Fibroblast of lung (primary cell): ENCODE measurements at regions not wholly inside any gene's neighbourhood (a gene's known extent, or its start where the extent isn't known, plus 50 kb on each side); places are given as distances from the start of the nearest gene placed in this dataset.

Experiments
- EZH2 ChIP-seq: IDR thresholded peaks from 2 replicates; pipeline ENCODE4 v1.5.1; 2012; ENCODE audit warnings: low read length, control low read depth, mild to moderate bottlenecking; ENCODE audit errors: missing control alignments
- TF ChIP-seq, protein P1 (sequence below), 2 donors: IDR thresholded peaks in 1 of 2; conservative IDR thresholded peaks in 1 of 2; 1 replicate in 1 of 2; 2 replicates in 1 of 2; pipeline ENCODE4 v1.5.1; 2011 to 2012; ENCODE audit warnings: low read length in 2 of 2, control low read depth in 1 of 2, inconsistent platforms in 1 of 2, low read depth in 1 of 2, mild to moderate bottlenecking in 1 of 2

DNA sequence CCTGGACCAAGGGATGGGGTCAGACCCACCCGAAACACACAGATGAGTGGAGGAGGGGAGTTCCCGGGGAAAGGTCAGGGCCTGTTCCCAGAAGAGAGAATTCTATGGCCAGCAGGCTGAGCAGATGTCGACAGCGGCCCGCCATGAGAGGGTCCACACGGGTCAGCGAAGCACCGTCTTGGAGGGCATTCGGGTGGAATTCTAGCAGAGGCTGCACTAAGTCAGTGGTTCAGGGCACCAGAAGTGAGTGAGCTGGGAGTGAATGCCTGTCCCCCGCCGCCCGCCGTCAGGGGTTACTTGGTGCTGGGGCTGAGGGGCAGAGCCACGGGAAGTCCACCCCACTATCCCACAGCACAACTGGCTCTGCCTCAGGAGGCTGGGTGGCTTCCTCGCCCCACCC, 96.2 kb upstream of the VSTM2B start:
- TF ChIP-seq, protein P1, sequence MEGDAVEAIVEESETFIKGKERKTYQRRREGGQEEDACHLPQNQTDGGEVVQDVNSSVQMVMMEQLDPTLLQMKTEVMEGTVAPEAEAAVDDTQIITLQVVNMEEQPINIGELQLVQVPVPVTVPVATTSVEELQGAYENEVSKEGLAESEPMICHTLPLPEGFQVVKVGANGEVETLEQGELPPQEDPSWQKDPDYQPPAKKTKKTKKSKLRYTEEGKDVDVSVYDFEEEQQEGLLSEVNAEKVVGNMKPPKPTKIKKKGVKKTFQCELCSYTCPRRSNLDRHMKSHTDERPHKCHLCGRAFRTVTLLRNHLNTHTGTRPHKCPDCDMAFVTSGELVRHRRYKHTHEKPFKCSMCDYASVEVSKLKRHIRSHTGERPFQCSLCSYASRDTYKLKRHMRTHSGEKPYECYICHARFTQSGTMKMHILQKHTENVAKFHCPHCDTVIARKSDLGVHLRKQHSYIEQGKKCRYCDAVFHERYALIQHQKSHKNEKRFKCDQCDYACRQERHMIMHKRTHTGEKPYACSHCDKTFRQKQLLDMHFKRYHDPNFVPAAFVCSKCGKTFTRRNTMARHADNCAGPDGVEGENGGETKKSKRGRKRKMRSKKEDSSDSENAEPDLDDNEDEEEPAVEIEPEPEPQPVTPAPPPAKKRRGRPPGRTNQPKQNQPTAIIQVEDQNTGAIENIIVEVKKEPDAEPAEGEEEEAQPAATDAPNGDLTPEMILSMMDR (conservative IDR thresholded peaks at IDR 0.05 in 1 of 2, IDR thresholded peaks at IDR 0.05 in 1 of 2; ENCODE audit: low read depth in 1 of 2, low read length in 2 of 2), result no peak
- TF ChIP-seq EZH2, result no peak
